GM20000 (cell line): ENCODE measurements at regions not wholly inside any gene's neighbourhood (a gene's known extent, or its start where the extent isn't known, plus 50 kb on each side); places are given as distances from the start of the nearest gene placed in this dataset.

Experiments used
- DNase-seq: peaks from one replicate; pipeline ENCODE4 v3.0.0; 2012; ENCODE audit warnings: low spot score
- TF ChIP-seq, protein P1 (sequence below): IDR thresholded peaks from 2 replicates; pipeline ENCODE4 v1.5.1; 2012; ENCODE audit warnings: mild to moderate bottlenecking, control low read depth; ENCODE audit errors: extremely low read depth, missing control alignments

DNA sequence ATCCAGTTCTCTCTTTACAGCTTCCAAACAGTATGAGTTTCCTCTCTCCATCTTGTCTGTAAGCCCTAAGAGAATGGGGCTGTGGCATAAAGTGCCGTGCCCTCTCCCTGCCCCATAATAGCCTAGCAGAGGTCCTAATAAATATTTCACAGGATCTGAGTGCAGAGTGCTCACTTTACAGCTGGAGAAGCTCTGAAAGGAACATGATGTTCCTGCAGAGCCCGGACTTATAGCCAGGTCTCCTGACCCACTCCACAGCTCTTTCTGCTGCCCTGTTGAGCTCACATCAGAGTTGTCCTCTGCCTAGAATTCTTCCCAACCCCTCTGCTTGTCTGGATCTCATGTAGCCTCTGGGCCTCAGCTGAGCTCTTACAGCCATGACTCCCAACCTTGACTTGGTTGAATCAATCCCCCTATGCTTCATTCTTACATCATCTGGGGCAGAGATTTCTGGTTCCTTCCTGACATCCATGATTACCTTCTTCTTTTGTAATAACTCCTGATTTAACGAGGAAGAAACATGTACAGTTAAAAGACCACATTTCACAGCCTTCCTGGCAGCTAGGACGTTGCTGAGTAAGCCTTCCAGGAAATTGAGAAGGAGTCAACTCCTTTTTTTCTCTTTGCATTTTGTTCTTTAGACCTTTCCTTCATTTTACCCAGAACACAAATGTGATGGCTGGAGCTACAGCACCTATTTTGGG, 135.3 kb downstream of the RPLP1 start:
- no peak for DNase-seq
- TF ChIP-seq, protein P1, sequence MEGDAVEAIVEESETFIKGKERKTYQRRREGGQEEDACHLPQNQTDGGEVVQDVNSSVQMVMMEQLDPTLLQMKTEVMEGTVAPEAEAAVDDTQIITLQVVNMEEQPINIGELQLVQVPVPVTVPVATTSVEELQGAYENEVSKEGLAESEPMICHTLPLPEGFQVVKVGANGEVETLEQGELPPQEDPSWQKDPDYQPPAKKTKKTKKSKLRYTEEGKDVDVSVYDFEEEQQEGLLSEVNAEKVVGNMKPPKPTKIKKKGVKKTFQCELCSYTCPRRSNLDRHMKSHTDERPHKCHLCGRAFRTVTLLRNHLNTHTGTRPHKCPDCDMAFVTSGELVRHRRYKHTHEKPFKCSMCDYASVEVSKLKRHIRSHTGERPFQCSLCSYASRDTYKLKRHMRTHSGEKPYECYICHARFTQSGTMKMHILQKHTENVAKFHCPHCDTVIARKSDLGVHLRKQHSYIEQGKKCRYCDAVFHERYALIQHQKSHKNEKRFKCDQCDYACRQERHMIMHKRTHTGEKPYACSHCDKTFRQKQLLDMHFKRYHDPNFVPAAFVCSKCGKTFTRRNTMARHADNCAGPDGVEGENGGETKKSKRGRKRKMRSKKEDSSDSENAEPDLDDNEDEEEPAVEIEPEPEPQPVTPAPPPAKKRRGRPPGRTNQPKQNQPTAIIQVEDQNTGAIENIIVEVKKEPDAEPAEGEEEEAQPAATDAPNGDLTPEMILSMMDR, result no peak

DNA sequence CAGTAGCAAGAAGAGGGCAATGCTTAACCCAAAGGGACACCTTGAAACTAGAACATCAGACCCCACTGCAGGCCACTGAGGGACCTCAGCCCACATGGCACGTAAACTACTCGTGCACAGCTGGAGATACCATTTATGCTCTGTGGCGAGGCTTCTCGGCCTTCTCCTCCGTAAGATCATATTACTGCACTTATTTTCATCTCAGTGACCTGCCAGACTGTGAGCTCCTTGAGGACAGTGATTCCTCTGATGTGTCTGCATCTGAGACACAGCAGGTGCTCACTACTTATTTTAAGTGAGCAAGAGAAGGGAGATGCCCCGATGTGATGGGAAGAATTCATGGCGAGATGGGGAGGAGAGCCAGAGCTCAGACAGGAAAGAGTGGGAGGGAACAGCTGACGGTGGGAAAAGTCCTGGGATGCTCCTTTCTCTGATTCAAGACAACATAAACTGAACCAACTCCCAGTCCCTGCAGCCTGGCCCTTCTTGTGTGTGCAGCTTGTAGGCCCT, 137.6 kb downstream of the RPLP1 start:
- TF ChIP-seq, protein P1, result no peak
- DNase-seq, result no peak

DNA sequence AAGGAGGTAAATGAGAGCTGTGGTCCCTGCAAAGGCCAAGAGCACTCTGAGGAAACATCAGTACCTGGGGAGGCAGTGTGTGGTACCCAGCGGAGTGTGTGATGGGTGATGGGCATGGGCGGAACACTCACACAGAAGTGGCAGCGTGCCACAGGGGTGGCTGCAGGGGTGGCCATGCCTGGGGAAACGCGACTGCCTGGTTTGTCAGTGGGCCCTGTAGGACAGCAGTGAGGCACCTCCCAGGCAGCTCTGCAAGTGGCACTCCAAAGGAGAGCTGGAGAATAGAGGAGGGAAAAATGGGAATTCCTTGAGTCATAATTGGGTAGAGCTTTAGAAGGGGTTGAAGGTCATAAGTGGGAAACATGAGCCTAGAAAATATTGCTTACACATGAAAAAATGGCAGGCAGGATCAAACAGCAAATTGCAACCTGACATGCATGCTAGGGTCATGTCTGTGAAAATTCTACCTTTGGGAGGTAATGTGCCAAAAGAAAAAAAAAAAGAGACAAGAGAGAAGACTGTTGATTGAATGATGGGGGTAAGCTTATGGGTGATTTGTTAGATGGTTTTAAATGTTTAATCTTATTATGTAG, 138.4 kb downstream of the RPLP1 start:
- TF ChIP-seq, protein P1, result no peak
- no peak for DNase-seq

- DNase-seq, result no peak
Measured at GRCh38 chr15:69591905-69592508, 139.4 kb downstream of the RPLP1 start.

DNA sequence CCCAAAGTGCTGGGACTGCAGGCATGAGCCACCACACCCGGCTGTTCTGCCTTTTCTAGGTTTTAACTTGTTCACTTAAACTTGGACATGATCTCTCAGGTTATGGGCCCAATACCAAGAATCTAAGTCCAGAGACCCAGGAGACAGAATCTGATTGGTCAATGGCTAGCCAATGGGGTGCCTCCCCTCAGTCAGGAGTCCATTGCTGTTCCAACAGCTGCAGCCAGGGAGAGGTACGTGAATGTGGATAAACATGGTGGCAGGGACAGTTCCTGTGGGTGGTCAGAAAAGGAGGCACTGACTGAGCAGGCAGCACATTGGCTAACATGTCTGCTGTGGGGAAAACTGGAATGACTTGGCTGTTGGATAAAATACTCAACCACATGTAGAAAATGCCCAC, 140.3 kb downstream of the RPLP1 start:
- TF ChIP-seq, protein P1, result no peak
- DNase-seq, result no peak

More at GRCh38 chr15:69591905-69592508, 139.4 kb downstream of the RPLP1 start:
- TF ChIP-seq, protein P1, result no peak

- DNase-seq, result no peak
- TF ChIP-seq, protein P1, result no peak
Measured at GRCh38 chr15:69593488-69593887, 140.9 kb downstream of the RPLP1 start.
